Mesothelial cell of epicardium (in vitro differentiated cells): ENCODE measurements at regions not wholly inside any gene's neighbourhood (a gene's known extent, or its start where the extent isn't known, plus 50 kb on each side); places are given as distances from the start of the nearest gene placed in this dataset.

Experiments
- DNase-seq, 2 experiments: peaks; one replicate each; pipeline ENCODE4 v3.0.0; 2021; ENCODE audit warnings: low spot score in 2 of 2; ENCODE audit not compliant: unreplicated experiment in 2 of 2
- H3K27ac Mint-ChIP-seq: 2 replicates; pipeline ENCODE4 v1.8.0; 2021; ENCODE audit warnings: mixed read lengths
- H3K27me3 Mint-ChIP-seq: 2 replicates; pipeline ENCODE4 v1.8.0; 2021; ENCODE audit warnings: low read depth, mixed read lengths
- H3K36me3 Mint-ChIP-seq: 2 replicates; pipeline ENCODE4 v1.8.0; 2021; ENCODE audit warnings: mixed read lengths
- H3K4me1 Mint-ChIP-seq: 2 replicates; pipeline ENCODE4 v1.8.0; 2021; ENCODE audit warnings: mixed read lengths
- H3K4me3 Mint-ChIP-seq: 2 replicates; pipeline ENCODE4 v1.8.0; 2021; ENCODE audit warnings: mild to moderate bottlenecking, moderate library complexity, mixed read lengths
- H3K9me3 Mint-ChIP-seq: 2 replicates; pipeline ENCODE4 v1.8.0; 2021; ENCODE audit warnings: mixed read lengths
- CTCF ChIP-seq: fragments of 200-600 bp; sonication (generic); IDR thresholded peaks from one replicate; pipeline ENCODE4 v1.5.0; 2021; ENCODE audit warnings: antibody characterized with exemption; ENCODE audit not compliant: unreplicated experiment

- Mint-ChIP-seq H3K27ac (no peak overlapping the region), H3K4me1 (peaks cover 10% of the 10 kb centered on the region), H3K36me3 (peaks cover 5% of the 10 kb centered on the region), H3K27me3 (no peaks in the 10 kb centered on the region), H3K4me3 (no peak overlapping the region), H3K9me3 (peaks cover 6% of the 10 kb centered on the region)
- no peak for TF ChIP-seq CTCF
- no peak for DNase-seq
These were observed 1416.1 kb downstream of the PCDH7 start for GRCh38 chr4:32136081-32136787.

- H3K4me3 Mint-ChIP-seq, result no peak overlapping the region
- H3K27ac Mint-ChIP-seq, result no peak overlapping the region
- peaks cover 5% of the 10 kb centered on the region for H3K4me1 Mint-ChIP-seq
- no peaks in the 10 kb centered on the region for H3K27me3 Mint-ChIP-seq
- no peak for DNase-seq
- no peak for TF ChIP-seq CTCF
- peaks cover 3% of the 10 kb centered on the region for H3K36me3 Mint-ChIP-seq
- H3K9me3 Mint-ChIP-seq, result peaks cover 16% of the 10 kb centered on the region
These were observed 1420.5 kb downstream of the PCDH7 start for GRCh38 chr4:32140636-32141035.

- H3K4me3 Mint-ChIP-seq, result no peak overlapping the region
These were observed 1421.9 kb downstream of the PCDH7 start for GRCh38 chr4:32142075-32142474.

DNA sequence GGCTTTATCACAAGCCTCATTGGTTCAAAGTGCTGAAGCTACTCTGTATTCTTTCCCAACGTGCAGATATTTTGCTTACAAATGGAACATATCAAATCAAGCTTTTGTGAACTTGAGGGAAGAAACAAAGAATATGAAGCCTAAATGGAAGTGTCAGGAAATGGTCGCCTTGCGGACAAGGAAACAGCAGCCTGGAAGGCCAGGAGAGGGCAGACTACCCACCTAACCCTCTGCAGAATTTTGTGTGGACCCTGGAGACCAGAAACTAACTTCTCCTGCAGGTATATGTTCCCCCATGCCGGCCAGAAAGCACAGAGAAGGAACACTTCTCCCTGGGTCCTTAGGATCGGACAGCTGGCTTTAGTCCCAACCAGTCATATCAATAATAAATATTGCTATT lies 1425.8 kb downstream of the PCDH7 start:
- H3K4me1 Mint-ChIP-seq, result peaks cover 12% of the 10 kb centered on the region
- no peak for TF ChIP-seq CTCF
- no peak for DNase-seq
- H3K27me3 Mint-ChIP-seq, result no peaks in the 10 kb centered on the region
- H3K9me3 Mint-ChIP-seq, result peaks cover 16% of the 10 kb centered on the region
- peaks cover 3% of the 10 kb centered on the region for H3K36me3 Mint-ChIP-seq
- no peak overlapping the region for H3K4me3 Mint-ChIP-seq
- no peak overlapping the region for H3K27ac Mint-ChIP-seq

More at GRCh38 chr4:32142075-32142474, 1421.9 kb downstream of the PCDH7 start:
- DNase-seq, result no peak
- TF ChIP-seq CTCF, result no peak
- H3K36me3 Mint-ChIP-seq, result peaks cover 3% of the 10 kb centered on the region
- H3K27ac Mint-ChIP-seq, result no peak overlapping the region
- H3K27me3 Mint-ChIP-seq, result no peaks in the 10 kb centered on the region
- H3K4me1 Mint-ChIP-seq, result peaks cover 5% of the 10 kb centered on the region
- peaks cover 16% of the 10 kb centered on the region for H3K9me3 Mint-ChIP-seq

GRCh38 chr4:32147446-32148085 lies 1427.4 kb downstream of the PCDH7 start:
- Mint-ChIP-seq H3K27ac (no peak overlapping the region), H3K4me1 (peaks cover 12% of the 10 kb centered on the region), H3K9me3 (peaks cover 16% of the 10 kb centered on the region), H3K4me3 (peak overlapping the region; percentile 18), H3K27me3 (no peaks in the 10 kb centered on the region), H3K36me3 (peaks cover 3% of the 10 kb centered on the region)
- DNase-seq, result no peak
- TF ChIP-seq CTCF, result no peak
